ENCODE measurements at regions not wholly inside any gene's neighbourhood (a gene's known extent, or its start where the extent isn't known, plus 50 kb on each side); places are given as distances from the start of the nearest gene placed in this dataset.

- Histone ChIP-seq H3K4me3 (ENCODE audit: low read length) (no peak overlapping the region), H3K27me3 (ENCODE audit: insufficient read depth, low read depth, low read length) (no peaks in the 10 kb centered on the region), H3K27ac (ENCODE audit: low read length) (peak overlapping the region; percentile 92), H4K20me1 (ENCODE audit: insufficient read depth) (no peaks in the 10 kb centered on the region), H3K9ac (ENCODE audit: low read length) (peak overlapping the region; percentile 18), H3K9me3 (ENCODE audit: low read length) (no peaks in the 10 kb centered on the region), H3K79me2 (replicated peaks; ENCODE audit: insufficient read depth, low read length) (peaks cover 10% of the 10 kb centered on the region), H3K4me2 (ENCODE audit: low read length) (no peak overlapping the region), H3F3A (ENCODE audit: insufficient read depth, low read length, poor library complexity, severe bottlenecking) (peaks cover 10% of the 10 kb centered on the region), H2AFZ (ENCODE audit: low read depth, low read length) (no peak overlapping the region), H3K9me2 (ENCODE audit: insufficient read depth, low read length) (no peaks in the 10 kb centered on the region), H3K36me3 (ENCODE audit: insufficient read depth, low read length) (no peaks in the 10 kb centered on the region)
- no peak for TF ChIP-seq EZH2 (IDR thresholded peaks at IDR 0.05; ENCODE audit: borderline replicate concordance, insufficient read depth, low read length, poor library complexity, severe bottlenecking)
- no peak for TF ChIP-seq RAD21 (conservative IDR thresholded peaks at IDR 0.05)
- no peak for TF ChIP-seq REST (IDR thresholded peaks at IDR 0.05; ENCODE audit: borderline replicate concordance)
- TF ChIP-seq EP300 (conservative IDR thresholded peaks at IDR 0.05; ENCODE audit: poor library complexity, severe bottlenecking), result no peak
- no peak for TF ChIP-seq SMC3 (conservative IDR thresholded peaks at IDR 0.05; ENCODE audit: poor library complexity)
- TF ChIP-seq POLR2AphosphoS5 (IDR thresholded peaks at IDR 0.05), result no peak
- no peak for TF ChIP-seq TAF1 (IDR thresholded peaks at IDR 0.05; ENCODE audit: low read depth)
- TF ChIP-seq CTCF (IDR thresholded peaks at IDR 0.05; ENCODE audit: poor library complexity, severe bottlenecking), result no peak
- TF ChIP-seq MXI1 (conservative IDR thresholded peaks at IDR 0.05; ENCODE audit: poor library complexity, severe bottlenecking), result no peak
Observed at GRCh38 chr5:88558366-88558765, 289.7 kb upstream of the TMEM161B start.

- Histone ChIP-seq H3K27me3 (ENCODE audit: insufficient read depth, low read depth, low read length) (no peaks in the 10 kb centered on the region), H3K9me3 (ENCODE audit: low read length) (no peaks in the 10 kb centered on the region), H2AFZ (ENCODE audit: low read depth, low read length) (no peak overlapping the region), H3F3A (ENCODE audit: insufficient read depth, low read length, poor library complexity, severe bottlenecking) (peaks cover 10% of the 10 kb centered on the region), H3K27ac (ENCODE audit: low read length) (peak overlapping the region; percentile 92), H3K9me2 (ENCODE audit: insufficient read depth, low read length) (no peaks in the 10 kb centered on the region), H3K4me3 (ENCODE audit: low read length) (no peak overlapping the region), H3K36me3 (ENCODE audit: insufficient read depth, low read length) (no peaks in the 10 kb centered on the region), H3K9ac (ENCODE audit: low read length) (peak overlapping the region; percentile 18), H3K4me2 (ENCODE audit: low read length) (no peak overlapping the region), H4K20me1 (ENCODE audit: insufficient read depth) (no peaks in the 10 kb centered on the region), H3K79me2 (replicated peaks; ENCODE audit: insufficient read depth, low read length) (peaks cover 10% of the 10 kb centered on the region)
- TF ChIP-seq RAD21 (conservative IDR thresholded peaks at IDR 0.05) (no peak), POLR2AphosphoS5 (IDR thresholded peaks at IDR 0.05) (no peak), REST (IDR thresholded peaks at IDR 0.05; ENCODE audit: borderline replicate concordance) (no peak), MXI1 (conservative IDR thresholded peaks at IDR 0.05; ENCODE audit: poor library complexity, severe bottlenecking) (no peak), SMC3 (conservative IDR thresholded peaks at IDR 0.05; ENCODE audit: poor library complexity) (no peak), EP300 (conservative IDR thresholded peaks at IDR 0.05; ENCODE audit: poor library complexity, severe bottlenecking) (no peak), TAF1 (IDR thresholded peaks at IDR 0.05; ENCODE audit: low read depth) (no peak), CTCF (IDR thresholded peaks at IDR 0.05; ENCODE audit: poor library complexity, severe bottlenecking) (no peak), EZH2 (IDR thresholded peaks at IDR 0.05; ENCODE audit: borderline replicate concordance, insufficient read depth, low read length, poor library complexity, severe bottlenecking) (no peak)
Observed at GRCh38 chr5:88557881-88558280, 289.2 kb upstream of the TMEM161B start.

Data from neural cell (in vitro differentiated cells).